Hepatocyte (in vitro differentiated cells): ENCODE measurements at regions not wholly inside any gene's neighbourhood (a gene's known extent, or its start where the extent isn't known, plus 50 kb on each side); places are given as distances from the start of the nearest gene placed in this dataset.

ENCODE experiments used
- DNase-seq: peaks from one replicate; pipeline ENCODE4 v3.0.0-alpha.2; 2016; ENCODE audit warnings: low spot score
- H2AFZ ChIP-seq: fragments of 200-600 bp; sonication (generic); 2 replicates; pipeline ENCODE4 v1.6.0; 2016; ENCODE audit warnings: antibody characterized with exemption, mild to moderate bottlenecking
- H3K27ac ChIP-seq: fragments of 200-600 bp; sonication (generic); 2 replicates; pipeline ENCODE4 v1.5.1; 2016; ENCODE audit warnings: mild to moderate bottlenecking
- H3K27me3 ChIP-seq: fragments of 200-600 bp; sonication (generic); 2 replicates; pipeline ENCODE4 v1.6.1; 2016
- H3K36me3 ChIP-seq: fragments of 200-600 bp; sonication (generic); replicated peaks from 2 replicates; pipeline ENCODE4 v1.5.1; 2016; ENCODE audit warnings: low read depth; ENCODE audit not compliant: insufficient read depth
- H3K4me1 ChIP-seq: fragments of 200-600 bp; sonication (generic); 2 replicates; pipeline ENCODE4 v1.5.1; 2016; ENCODE audit warnings: mild to moderate bottlenecking, moderate library complexity; ENCODE audit not compliant: insufficient read depth
- H3K4me2 ChIP-seq: fragments of 200-600 bp; sonication (generic); 2 replicates; pipeline ENCODE4 v1.6.0; 2016
- H3K4me3 ChIP-seq: fragments of 200-600 bp; sonication (generic); 2 replicates; pipeline ENCODE4 v1.5.1; 2016; ENCODE audit warnings: mild to moderate bottlenecking
- H3K79me2 ChIP-seq: fragments of 200-600 bp; sonication (generic); 2 replicates; pipeline ENCODE4 v1.6.0; 2017; ENCODE audit warnings: mild to moderate bottlenecking
- H3K9me2 ChIP-seq: fragments of 200-600 bp; sonication (generic); replicated peaks from 2 replicates; pipeline ENCODE4 v1.6.0; 2017; ENCODE audit warnings: mild to moderate bottlenecking; ENCODE audit not compliant: insufficient read depth
- H3K9me3 ChIP-seq: fragments of 200-600 bp; sonication (generic); 2 replicates; pipeline ENCODE4 v1.5.1; 2016; ENCODE audit warnings: low read depth, mild to moderate bottlenecking
- H4K20me1 ChIP-seq: fragments of 200-600 bp; sonication (generic); 2 replicates; pipeline ENCODE4 v1.6.0; 2016; ENCODE audit warnings: mild to moderate bottlenecking; ENCODE audit not compliant: insufficient read depth, poor library complexity, severe bottlenecking
- EZH2 ChIP-seq: fragments of 200-600 bp; sonication (generic); IDR thresholded peaks from 2 replicates; pipeline ENCODE4 v1.6.1; 2016; ENCODE audit warnings: antibody characterized with exemption, mild to moderate bottlenecking, borderline replicate concordance
- EZH2phosphoT487 ChIP-seq: fragments of 200-600 bp; sonication (generic); IDR thresholded peaks from one replicate; pipeline ENCODE4 v1.6.1; 2018; ENCODE audit warnings: antibody characterized with exemption, mild to moderate bottlenecking, low read depth, moderate library complexity; ENCODE audit not compliant: unreplicated experiment, severe bottlenecking
- WGBS: methylation state at CpG from one replicate; pipeline ENCODE4 v1.1.6; 2016; ENCODE audit warnings: low lambda C conversion rate; ENCODE audit errors: missing lambda C conversion rate; 5-methylcytosine and 5-hydroxymethylcytosine counted together
- TF ChIP-seq, protein P1 (sequence below): fragments of 200-600 bp; sonication (generic); IDR thresholded peaks from 2 replicates; pipeline ENCODE4 v1.5.1; 2016; ENCODE audit warnings: antibody characterized with exemption, mild to moderate bottlenecking; ENCODE audit not compliant: poor library complexity

DNA sequence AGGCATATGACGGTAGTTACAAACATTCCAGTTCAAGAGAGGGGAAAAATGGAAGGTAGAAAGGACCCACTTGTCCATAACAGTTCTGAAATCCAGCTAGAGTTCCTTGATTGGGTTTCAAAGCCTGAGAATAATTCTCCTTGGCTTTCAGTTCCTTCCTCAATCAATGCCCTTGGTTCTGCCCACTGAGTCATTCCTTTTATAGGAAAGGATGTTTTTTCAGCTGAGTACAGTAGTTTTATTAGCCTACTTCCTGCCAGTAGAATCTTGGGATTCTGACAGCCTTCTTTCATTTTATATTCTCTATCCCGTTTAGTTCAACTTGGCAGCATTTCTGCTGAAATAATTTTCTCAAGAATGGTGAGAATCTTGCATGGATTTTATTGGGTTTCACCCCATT, 386.9 kb upstream of the SMC2 start:
- no peaks in the 10 kb centered on the region for H3K27me3 ChIP-seq
- no peaks in the 10 kb centered on the region for H3K4me1 ChIP-seq
- H3K27ac ChIP-seq = no peak overlapping the region
- DNase-seq = no peak
- TF ChIP-seq EZH2phosphoT487 = no peak
- no peak for TF ChIP-seq EZH2
- TF ChIP-seq, protein P1, sequence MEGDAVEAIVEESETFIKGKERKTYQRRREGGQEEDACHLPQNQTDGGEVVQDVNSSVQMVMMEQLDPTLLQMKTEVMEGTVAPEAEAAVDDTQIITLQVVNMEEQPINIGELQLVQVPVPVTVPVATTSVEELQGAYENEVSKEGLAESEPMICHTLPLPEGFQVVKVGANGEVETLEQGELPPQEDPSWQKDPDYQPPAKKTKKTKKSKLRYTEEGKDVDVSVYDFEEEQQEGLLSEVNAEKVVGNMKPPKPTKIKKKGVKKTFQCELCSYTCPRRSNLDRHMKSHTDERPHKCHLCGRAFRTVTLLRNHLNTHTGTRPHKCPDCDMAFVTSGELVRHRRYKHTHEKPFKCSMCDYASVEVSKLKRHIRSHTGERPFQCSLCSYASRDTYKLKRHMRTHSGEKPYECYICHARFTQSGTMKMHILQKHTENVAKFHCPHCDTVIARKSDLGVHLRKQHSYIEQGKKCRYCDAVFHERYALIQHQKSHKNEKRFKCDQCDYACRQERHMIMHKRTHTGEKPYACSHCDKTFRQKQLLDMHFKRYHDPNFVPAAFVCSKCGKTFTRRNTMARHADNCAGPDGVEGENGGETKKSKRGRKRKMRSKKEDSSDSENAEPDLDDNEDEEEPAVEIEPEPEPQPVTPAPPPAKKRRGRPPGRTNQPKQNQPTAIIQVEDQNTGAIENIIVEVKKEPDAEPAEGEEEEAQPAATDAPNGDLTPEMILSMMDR = no peak
- H3K79me2 ChIP-seq = no peaks in the 10 kb centered on the region
- H4K20me1 ChIP-seq = no peaks in the 10 kb centered on the region
- no peak overlapping the region for H3K4me3 ChIP-seq
- no peaks in the 10 kb centered on the region for H3K9me2 ChIP-seq
- no peak overlapping the region for H2AFZ ChIP-seq
- no peaks in the 10 kb centered on the region for H3K36me3 ChIP-seq
- no peaks in the 10 kb centered on the region for H3K9me3 ChIP-seq
- WGBS = 64% methylated on average over 2 of the region's 2 CpGs
- H3K4me2 ChIP-seq = no peak overlapping the region

DNA sequence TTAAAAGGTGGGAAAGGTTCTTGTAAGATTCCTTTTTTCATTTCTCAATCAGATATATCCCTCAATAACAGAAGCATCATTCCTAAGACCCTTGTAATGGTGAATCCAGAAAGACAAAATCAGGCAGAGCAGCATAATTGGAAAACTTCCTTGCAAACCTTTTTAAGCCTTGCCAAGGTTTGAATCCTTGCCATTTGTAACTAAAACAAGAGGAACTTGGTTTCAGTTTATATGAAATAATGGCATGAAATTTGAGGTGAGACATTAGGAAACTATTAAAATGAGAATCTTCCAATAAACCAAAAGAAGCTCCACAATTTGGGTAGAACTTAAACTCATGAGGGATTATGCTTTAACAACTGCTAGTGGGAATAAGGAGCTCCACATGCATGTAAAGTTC, 384.7 kb upstream of the SMC2 start:
- no peaks in the 10 kb centered on the region for H3K9me2 ChIP-seq
- no peaks in the 10 kb centered on the region for H3K36me3 ChIP-seq
- H3K79me2 ChIP-seq = no peaks in the 10 kb centered on the region
- no peak for TF ChIP-seq EZH2phosphoT487
- no peak for TF ChIP-seq EZH2
- TF ChIP-seq, protein P1 = no peak
- H2AFZ ChIP-seq = no peak overlapping the region
- DNase-seq = no peak
- no peaks in the 10 kb centered on the region for H3K27me3 ChIP-seq
- H3K4me2 ChIP-seq = no peak overlapping the region
- H3K4me1 ChIP-seq = no peaks in the 10 kb centered on the region
- no peak overlapping the region for H3K4me3 ChIP-seq
- no peaks in the 10 kb centered on the region for H4K20me1 ChIP-seq
- no peaks in the 10 kb centered on the region for H3K9me3 ChIP-seq
- no peak overlapping the region for H3K27ac ChIP-seq

DNA sequence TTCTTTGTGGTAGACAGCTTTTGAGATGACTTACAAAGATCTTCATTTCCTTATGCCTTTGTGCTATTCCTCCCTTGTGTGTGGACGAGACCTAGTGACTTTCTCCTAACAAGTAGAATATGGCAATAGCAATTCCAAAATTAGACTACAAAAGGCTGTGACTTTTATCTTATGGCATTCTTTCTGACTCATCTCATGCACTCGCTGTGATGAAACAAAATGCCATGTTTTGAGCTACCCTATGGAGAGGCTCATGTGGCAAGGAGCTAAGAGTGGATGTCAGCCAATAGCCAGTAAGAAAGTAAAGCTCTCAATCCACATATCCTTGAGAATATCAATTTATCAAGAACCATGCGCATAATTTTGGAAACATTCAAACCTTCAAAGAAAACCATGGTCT, 380.5 kb upstream of the SMC2 start:
- H2AFZ ChIP-seq = no peak overlapping the region
- H3K79me2 ChIP-seq = no peaks in the 10 kb centered on the region
- no peaks in the 10 kb centered on the region for H4K20me1 ChIP-seq
- H3K9me2 ChIP-seq = no peaks in the 10 kb centered on the region
- H3K9me3 ChIP-seq = no peaks in the 10 kb centered on the region
- H3K4me2 ChIP-seq = no peak overlapping the region
- TF ChIP-seq EZH2 (no peak), EZH2phosphoT487 (no peak)
- TF ChIP-seq, protein P1 = no peak
- DNase-seq = no peak
- H3K27ac ChIP-seq = no peak overlapping the region
- no peaks in the 10 kb centered on the region for H3K4me1 ChIP-seq
- H3K4me3 ChIP-seq = no peak overlapping the region
- H3K36me3 ChIP-seq = no peaks in the 10 kb centered on the region
- no peaks in the 10 kb centered on the region for H3K27me3 ChIP-seq
- WGBS = 76% methylated on average over 3 of the region's 3 CpGs

DNA sequence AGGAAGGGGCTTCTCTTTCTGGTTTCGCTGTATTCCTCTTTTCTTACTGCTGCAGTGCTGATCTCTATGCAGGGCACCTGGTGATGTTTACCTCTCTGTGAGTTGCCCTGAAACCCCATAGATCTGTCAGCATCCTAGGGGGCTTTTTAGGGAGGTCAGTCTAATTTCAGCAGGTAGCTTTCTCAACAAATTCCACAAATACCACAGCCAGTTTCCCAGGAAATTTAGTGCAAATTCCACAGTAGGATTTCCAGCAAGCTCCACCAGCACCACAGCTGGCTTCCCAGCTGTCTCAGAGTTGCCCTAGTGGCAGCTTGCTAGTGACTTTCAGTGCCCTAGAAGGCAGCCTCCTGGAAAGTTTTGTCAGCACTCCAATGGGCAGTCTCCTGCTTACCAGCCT, 379.1 kb upstream of the SMC2 start:
- Histone ChIP-seq H3K79me2 (no peaks in the 10 kb centered on the region), H2AFZ (no peak overlapping the region), H3K36me3 (no peaks in the 10 kb centered on the region), H3K9me3 (no peaks in the 10 kb centered on the region), H3K27me3 (no peaks in the 10 kb centered on the region), H3K4me3 (no peak overlapping the region), H4K20me1 (no peaks in the 10 kb centered on the region), H3K4me2 (no peak overlapping the region), H3K4me1 (no peaks in the 10 kb centered on the region), H3K27ac (no peak overlapping the region), H3K9me2 (no peaks in the 10 kb centered on the region)
- 76% methylated on average over 1 of the region's 1 CpG for WGBS
- no peak for DNase-seq
- TF ChIP-seq, protein P1 = no peak
- no peak for TF ChIP-seq EZH2phosphoT487
- TF ChIP-seq EZH2 = no peak
